Astrocyte (in vitro differentiated cells and primary cell): ENCODE measurements at regions not wholly inside any gene's neighbourhood (a gene's known extent, or its start where the extent isn't known, plus 50 kb on each side); places are given as distances from the start of the nearest gene placed in this dataset.

Source experiments
- EZH2 ChIP-seq: IDR thresholded peaks from 2 replicates; pipeline ENCODE4 v1.6.1; 2012; ENCODE audit warnings: mild to moderate bottlenecking, low read length, inconsistent platforms; ENCODE audit not compliant: insufficient read depth
- TF ChIP-seq, protein P1 (sequence below): IDR thresholded peaks from 2 replicates; pipeline ENCODE4 v1.5.1; 2011; ENCODE audit warnings: low read depth, mild to moderate bottlenecking, inconsistent platforms, low read length, moderate library complexity; ENCODE audit not compliant: insufficient read depth

- TF ChIP-seq, protein P1, sequence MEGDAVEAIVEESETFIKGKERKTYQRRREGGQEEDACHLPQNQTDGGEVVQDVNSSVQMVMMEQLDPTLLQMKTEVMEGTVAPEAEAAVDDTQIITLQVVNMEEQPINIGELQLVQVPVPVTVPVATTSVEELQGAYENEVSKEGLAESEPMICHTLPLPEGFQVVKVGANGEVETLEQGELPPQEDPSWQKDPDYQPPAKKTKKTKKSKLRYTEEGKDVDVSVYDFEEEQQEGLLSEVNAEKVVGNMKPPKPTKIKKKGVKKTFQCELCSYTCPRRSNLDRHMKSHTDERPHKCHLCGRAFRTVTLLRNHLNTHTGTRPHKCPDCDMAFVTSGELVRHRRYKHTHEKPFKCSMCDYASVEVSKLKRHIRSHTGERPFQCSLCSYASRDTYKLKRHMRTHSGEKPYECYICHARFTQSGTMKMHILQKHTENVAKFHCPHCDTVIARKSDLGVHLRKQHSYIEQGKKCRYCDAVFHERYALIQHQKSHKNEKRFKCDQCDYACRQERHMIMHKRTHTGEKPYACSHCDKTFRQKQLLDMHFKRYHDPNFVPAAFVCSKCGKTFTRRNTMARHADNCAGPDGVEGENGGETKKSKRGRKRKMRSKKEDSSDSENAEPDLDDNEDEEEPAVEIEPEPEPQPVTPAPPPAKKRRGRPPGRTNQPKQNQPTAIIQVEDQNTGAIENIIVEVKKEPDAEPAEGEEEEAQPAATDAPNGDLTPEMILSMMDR: no peak
- no peak for TF ChIP-seq EZH2
These were observed 87.4 kb downstream of the FAM9B start for GRCh38 chrX:8946563-8946962.
